ENCODE measurements at regions not wholly inside any gene's neighbourhood (a gene's known extent, or its start where the extent isn't known, plus 50 kb on each side); places are given as distances from the start of the nearest gene placed in this dataset.

DNA sequence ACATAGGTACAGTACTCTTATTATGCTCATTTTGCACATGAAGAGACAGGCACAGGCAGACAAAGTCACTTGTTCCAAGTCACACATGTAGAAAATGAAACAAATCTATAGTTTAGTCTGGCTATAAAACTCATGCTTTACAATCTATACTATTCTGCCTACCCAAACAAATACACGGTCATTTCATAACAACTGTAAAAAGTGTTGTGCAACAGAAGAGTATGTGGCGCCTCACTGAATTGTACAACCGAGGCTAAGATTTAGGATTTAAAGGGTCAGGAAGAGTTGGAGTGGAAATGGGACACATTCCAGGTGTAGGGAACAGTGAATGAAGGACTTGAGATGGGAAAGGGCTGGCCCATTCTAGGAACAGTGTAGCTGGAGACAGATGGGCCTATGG, 82.9 kb upstream of the TRIO start:
- no peak for DNase-seq
- Histone ChIP-seq H3K9me3 (no peaks in the 10 kb centered on the region), H3K4me1 (no peaks in the 10 kb centered on the region), H3K4me3 (no peak overlapping the region), H3K27ac (no peak overlapping the region), H3K36me3 (no peaks in the 10 kb centered on the region), H3K27me3 (no peaks in the 10 kb centered on the region)
- intact Hi-C loops (cut with DNase I) = no loop called here
- no peak for ATAC-seq
- TF ChIP-seq, protein P1, sequence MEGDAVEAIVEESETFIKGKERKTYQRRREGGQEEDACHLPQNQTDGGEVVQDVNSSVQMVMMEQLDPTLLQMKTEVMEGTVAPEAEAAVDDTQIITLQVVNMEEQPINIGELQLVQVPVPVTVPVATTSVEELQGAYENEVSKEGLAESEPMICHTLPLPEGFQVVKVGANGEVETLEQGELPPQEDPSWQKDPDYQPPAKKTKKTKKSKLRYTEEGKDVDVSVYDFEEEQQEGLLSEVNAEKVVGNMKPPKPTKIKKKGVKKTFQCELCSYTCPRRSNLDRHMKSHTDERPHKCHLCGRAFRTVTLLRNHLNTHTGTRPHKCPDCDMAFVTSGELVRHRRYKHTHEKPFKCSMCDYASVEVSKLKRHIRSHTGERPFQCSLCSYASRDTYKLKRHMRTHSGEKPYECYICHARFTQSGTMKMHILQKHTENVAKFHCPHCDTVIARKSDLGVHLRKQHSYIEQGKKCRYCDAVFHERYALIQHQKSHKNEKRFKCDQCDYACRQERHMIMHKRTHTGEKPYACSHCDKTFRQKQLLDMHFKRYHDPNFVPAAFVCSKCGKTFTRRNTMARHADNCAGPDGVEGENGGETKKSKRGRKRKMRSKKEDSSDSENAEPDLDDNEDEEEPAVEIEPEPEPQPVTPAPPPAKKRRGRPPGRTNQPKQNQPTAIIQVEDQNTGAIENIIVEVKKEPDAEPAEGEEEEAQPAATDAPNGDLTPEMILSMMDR (IDR thresholded peaks at IDR 0.05) = no peak
- no peak for FAIRE-seq
- 83 to 87% methylated on average over 3 of the region's 3 CpGs for WGBS, 2 donors

DNA sequence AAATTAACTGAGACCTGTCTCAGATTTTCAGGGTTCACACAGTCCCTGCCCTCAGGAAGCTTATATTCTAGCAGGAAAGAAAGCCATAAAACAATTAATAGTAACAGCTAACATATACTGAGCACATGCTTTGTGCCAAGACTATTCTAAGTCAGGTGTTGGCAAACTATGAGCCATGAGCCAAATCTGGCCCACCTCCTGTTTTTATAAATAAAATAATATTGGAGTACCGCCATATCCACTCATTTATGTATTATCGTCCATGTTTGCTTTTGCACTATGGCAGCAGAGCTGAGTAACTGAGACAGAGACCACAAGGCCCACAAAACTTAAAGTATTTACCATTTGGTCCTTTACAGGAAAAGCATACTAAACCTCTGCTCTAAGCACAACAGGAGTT, 83.3 kb upstream of the TRIO start:
- Histone ChIP-seq H3K36me3 (no peaks in the 10 kb centered on the region), H3K27ac (no peak overlapping the region), H3K27me3 (no peaks in the 10 kb centered on the region), H3K4me1 (no peaks in the 10 kb centered on the region), H3K9me3 (no peaks in the 10 kb centered on the region), H3K4me3 (no peak overlapping the region)
- FAIRE-seq (no peak), ATAC-seq (no peak), DNase-seq (no peak)
- TF ChIP-seq, protein P1 (IDR thresholded peaks at IDR 0.05) = no peak
- intact Hi-C loops (cut with DNase I) = no loop called here
- 72 to 79% methylated on average over 2 of the region's 2 CpGs for WGBS, 2 donors

DNA sequence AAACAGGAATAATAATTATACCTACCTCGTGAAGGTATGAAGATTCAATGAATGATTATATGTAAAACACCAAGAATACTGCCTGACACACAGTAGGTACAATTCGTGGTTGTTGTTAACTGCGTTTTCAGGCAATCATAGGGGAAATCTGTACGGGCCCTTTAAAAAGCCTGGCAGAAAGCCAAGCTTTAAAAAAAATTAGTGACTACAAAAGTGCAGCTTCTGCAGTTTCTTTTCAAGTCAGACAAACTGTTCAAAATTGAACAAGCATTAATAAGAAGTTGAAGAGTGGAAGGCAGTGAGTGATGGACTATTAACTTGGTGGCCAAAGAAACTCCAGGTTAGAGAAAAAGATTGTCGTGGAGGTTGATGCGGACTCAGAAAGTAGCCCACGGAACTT, 85.9 kb upstream of the TRIO start:
- no peaks in the 10 kb centered on the region for H3K36me3 ChIP-seq
- ATAC-seq (no peak), DNase-seq (no peak), FAIRE-seq (no peak)
- no peaks in the 10 kb centered on the region for H3K9me3 ChIP-seq
- no peak overlapping the region for H3K4me3 ChIP-seq
- no peaks in the 10 kb centered on the region for H3K4me1 ChIP-seq
- H3K27me3 ChIP-seq = no peaks in the 10 kb centered on the region
- intact Hi-C loops (cut with DNase I) = no loop called here
- no peak overlapping the region for H3K27ac ChIP-seq
- TF ChIP-seq, protein P1 (IDR thresholded peaks at IDR 0.05) = no peak
- 48 to 57% methylated on average over 7 of the region's 7 CpGs for WGBS, 2 donors

DNA sequence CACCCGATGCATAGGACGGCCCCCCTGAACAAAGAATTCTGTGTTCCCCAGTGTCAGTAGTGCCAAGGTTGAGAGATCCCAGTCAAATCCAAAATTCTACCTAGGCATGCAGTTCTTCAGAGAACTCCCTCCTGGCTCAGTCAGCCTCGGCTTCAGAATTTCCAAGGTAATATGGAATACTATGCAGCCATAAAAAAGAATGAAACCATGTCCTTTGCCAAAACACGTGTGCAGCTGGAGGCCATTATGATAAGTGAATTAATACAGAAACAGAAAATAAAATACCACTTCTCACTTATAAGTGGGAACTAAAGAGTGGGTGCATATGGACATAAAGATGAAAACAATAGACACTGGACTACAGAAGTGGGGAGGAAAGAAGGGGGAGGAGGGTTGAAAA, 87.1 kb upstream of the TRIO start:
- TF ChIP-seq, protein P1 (IDR thresholded peaks at IDR 0.05) = no peak

GRCh38 chr5:14054965-14055963, 87.9 kb upstream of the TRIO start:
- no peak for ATAC-seq
- intact Hi-C loops (cut with DNase I) = no loop called here
- FAIRE-seq = no peak
- Histone ChIP-seq H3K4me1 (no peaks in the 10 kb centered on the region), H3K27ac (no peak overlapping the region), H3K27me3 (no peaks in the 10 kb centered on the region), H3K4me3 (no peak overlapping the region), H3K9me3 (no peaks in the 10 kb centered on the region), H3K36me3 (no peaks in the 10 kb centered on the region)
- TF ChIP-seq, protein P1 (IDR thresholded peaks at IDR 0.05) = no peak
- no peak for DNase-seq
- WGBS, 2 donors = 67 to 71% methylated on average over 9 of the region's 9 CpGs

More for the DNA sequence above, 87.1 kb upstream of the TRIO start:
- FAIRE-seq (no peak), DNase-seq (no peak), ATAC-seq (no peak)
- Histone ChIP-seq H3K36me3 (no peaks in the 10 kb centered on the region), H3K9me3 (no peaks in the 10 kb centered on the region), H3K4me3 (no peak overlapping the region), H3K27ac (no peak overlapping the region), H3K4me1 (no peaks in the 10 kb centered on the region), H3K27me3 (no peaks in the 10 kb centered on the region)
- intact Hi-C loops (cut with DNase I) = no loop called here
- 91 to 97% methylated on average over 4 of the region's 4 CpGs for WGBS, 2 donors
